Medulla oblongata (tissue), 1 donor: ENCODE measurements at regions not wholly inside any gene's neighbourhood (a gene's known extent, or its start where the extent isn't known, plus 50 kb on each side); places are given as distances from the start of the nearest gene placed in this dataset.
A peak's percentile ranks its signal among the peaks of the same experiment; 100 is the strongest.

Source experiments
- DNase-seq: peaks from one replicate; pipeline ENCODE4 v3.0.0-alpha.2; 2015; ENCODE audit errors: extremely low spot score

DNA sequence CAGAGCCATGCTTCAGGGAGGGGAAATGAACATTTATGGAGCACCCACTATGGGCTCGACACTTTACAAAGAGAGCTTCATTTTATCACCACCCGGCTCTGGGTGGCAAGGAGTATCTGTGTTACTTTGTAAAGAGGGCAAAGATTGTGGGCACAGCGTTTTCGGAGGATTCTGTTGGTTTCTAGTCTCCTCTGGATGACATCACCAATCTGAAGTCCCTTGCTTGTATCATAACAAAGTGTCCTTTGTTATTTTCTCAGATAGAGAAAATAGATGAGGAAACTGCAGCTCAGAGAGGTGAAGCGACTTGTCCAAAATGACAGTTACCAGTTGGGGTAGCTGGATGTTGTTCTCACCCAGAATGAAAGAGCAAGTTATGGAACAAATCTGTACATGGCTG, 162.8 kb downstream of the GLI2 start:
- no peak for DNase-seq

DNA sequence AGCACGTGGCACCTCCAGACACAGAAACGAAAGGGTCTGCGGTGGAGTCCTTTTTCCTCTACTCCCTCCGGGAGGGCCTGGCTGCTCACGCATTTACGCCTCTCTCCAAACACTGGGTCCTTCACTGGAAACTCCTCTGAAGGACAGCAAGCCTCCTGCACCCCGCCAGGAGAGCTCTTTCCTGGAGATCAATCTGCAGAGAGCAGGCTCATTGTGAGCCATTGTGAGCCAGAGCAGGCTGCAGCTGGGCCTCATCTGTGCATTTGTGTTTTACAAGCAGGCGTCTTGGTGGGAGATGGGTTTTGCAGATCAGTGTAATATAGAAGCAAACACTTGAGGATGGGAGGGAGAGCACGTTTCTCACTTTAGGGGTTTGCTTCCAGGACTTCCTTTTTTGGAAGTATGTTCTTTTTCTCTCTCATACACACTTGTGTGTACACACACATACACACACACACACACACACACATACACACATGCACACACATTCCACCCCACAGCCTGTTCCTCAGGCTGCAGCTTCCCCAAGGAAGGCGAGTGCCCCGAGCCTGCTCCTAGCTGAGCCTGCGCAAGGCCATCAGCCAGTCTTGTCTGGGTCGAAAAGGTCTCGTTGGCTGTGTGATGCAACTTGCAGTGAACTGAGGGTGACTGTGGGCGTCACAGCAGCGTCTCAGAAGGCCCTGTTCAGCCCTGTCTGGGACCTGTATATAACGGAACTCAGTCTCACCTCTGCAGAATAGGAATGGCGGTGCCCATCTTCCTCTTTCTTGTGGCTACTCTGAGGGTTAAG, 163.5 kb downstream of the GLI2 start:
- DNase-seq, result no peak

DNA sequence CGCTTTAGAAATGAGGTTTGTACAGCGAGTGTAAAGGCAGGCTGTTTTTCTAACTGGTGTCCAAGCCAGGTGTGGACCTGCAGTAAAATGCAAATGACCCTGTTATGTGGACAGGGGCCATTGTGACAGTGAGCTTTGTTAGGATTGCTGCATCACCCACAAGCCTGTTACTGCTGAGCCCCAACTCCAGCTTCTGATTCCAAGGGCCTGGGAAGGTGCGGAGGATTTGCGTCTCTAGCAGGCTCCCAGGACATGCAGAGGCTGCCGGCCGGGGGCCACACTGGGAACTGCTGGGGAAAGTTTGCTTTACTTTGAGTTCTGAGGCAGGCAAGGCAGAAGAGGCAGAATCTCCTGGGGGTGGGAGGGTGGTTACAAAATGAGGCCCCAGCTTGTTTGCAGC, 164.1 kb downstream of the GLI2 start:
- DNase-seq, result no peak

DNA sequence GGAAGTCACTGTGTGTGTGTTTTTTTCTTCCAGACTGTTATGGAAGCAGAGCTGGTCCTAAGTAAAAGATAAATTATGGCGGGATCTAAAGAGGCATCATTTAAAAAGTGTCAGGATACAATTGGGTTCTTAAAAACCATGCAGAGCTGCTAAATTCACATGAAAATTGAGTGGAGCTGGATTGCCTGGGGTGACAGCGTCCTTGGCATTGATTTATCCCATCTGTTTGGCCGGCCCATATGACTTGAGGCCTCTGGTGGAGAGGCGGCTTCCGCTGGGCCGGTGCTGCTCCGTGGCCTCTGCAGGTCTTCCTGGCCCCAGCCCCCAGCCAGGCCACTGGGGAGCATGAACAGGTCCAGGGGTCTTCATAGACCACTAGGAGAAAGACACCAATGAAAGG, 165.5 kb downstream of the GLI2 start:
- no peak for DNase-seq

DNA sequence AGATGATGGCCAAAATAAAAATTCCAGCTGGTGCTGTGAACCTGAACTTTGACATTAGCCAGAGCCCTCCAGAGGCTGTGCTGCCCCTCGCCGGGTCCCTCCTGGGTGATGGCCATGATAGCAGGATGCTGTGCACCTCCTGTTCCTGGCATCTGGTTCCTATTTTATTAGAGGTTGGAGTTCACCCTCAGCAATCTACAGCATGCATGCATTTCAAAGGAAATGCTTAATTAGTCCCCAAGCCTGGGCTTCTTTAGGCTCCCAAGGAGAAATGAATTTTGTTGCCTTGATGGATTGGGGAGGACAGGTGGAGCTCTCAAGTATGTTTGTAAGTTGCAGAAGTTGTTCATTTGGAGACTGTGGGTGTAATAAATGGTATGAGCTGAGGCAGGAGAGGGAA, 166.9 kb downstream of the GLI2 start:
- DNase-seq, result no peak

DNA sequence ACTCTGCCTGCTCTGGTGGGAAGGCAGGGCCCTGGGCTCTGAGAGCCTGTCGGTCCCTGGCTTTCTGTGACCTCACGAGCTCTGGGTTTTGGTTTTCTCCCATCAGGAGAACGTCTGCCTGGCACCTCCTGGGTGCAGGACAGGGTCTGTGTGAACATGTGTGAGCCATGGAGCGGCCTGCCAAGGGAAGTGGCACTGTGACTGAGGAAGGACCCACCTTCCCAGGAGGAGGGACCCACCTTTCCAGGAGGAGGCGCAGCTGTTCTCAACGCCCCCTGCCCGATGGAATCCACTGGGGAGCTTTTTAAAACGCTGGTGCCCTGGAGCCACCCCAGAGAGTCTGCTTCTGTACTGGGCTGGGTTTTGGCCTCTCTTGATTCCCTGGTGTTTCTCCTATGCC, 168.7 kb downstream of the GLI2 start:
- DNase-seq, result no peak

DNA sequence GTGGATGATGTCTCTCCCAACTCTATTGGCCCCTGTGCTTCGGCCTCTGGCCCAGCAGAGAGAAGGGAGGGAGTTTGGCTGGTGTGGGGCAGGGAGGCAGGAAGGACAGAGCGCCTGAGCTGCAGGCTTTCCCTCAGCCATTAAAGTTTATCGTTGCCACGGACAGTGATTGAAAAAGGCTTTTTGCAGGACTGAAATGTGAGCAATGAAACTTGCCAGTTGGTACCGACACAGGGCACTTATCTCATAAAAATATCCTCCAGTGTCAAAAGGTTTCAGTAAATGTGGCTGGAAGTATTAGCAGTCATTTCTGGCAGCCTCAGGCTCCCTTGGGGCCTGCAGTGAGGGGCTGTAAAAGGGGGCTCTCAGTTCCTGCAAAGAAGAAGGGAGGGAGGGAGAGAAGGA, 169.2 kb downstream of the GLI2 start:
- DNase-seq, result no peak

DNA sequence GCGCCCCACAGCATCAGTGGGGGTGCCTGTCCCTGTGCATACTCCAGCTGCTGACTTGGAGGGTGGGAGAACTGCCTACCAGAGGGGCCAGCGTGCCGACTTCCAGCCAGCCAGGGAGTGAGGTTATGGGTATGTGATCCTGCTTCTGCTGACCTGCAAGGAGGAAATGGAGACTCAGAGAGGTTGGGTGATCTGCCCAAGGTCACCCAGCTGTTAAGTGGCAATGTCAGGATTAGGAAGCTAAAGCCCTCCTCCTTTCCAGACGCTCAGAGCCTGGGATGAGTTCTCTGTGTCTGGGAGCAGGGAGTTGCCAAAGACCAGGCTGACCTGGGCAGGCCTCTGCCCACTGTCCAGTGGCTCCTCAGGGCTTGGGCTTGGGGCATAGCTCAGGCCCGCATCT, 169.6 kb downstream of the GLI2 start:
- DNase-seq, result no peak

DNA sequence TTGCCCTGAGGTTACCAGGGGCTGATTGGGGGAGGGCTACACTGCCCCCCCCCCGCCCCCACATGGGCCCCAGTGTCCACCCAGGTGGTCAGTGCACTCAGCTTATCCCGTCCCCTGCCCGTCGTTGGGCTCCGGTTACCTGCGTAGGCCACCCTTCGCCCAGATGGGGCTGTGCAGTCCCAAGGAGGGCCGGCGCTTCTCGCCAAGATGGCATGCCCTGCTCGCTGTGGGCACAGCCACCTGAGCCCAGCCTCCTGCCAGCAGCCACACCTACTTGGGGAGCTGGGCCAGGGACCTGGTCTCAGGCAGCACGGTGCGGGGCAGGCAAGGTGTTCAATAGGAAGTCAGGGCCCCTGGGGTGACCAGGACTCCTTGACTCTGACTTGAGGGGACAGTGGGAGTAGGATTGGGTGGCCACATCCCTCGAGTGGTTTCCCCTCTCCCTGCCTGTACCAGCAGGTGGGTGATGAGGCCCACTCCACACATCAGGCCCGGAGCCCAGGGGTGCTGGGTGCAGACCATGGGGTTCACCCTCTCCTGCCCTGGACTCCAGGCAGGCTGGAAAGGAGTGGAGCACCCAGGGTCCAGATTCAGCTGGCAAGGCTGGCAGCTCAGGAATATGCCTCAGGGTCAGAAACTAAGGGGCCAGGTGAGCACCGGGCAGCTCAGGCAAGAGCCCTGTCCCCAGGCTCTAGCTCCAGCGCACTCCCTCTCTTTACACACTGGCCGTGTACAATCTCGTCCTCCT, 170.3 kb downstream of the GLI2 start:
- DNase-seq, result no peak

DNA sequence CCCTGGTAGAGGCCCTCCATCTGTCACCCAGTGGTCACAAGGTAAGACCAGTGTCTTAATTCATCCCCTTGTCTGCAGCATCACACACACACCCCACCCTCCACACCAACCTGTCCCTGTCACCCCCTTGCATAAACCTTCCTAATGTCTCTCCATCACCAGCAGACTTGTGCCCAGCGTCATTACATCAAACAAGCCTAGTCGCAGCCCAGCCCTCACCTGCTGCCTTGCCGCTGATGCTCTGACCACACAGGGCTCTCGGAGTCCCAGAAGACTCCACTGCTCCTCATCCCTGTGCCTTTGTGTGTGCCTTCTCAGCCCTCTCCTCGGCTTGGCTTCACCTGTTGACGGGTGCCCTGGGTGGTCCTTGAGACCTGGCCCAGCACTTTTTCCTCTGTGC, 171.2 kb downstream of the GLI2 start:
- DNase-seq, result no peak

DNA sequence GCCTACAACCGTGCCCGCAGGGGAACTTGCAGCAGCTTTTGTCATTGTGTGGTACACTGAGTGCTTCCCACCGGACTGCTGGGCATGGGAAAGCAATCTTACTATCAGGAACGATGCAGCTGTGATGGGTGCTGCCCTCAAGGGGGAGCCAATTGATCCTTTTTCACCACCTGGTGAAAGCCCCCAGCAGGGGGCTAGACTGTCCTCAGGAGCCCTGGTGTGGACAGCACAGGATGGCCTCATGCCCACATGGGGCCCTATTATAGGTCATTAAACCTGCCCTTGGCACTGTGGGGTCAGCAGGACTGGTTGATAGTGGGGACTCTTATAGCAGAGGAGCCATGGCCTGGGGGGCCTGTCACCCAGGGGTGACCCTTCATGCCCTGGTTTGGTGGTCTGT, 172.2 kb downstream of the GLI2 start:
- DNase-seq, result no peak

DNA sequence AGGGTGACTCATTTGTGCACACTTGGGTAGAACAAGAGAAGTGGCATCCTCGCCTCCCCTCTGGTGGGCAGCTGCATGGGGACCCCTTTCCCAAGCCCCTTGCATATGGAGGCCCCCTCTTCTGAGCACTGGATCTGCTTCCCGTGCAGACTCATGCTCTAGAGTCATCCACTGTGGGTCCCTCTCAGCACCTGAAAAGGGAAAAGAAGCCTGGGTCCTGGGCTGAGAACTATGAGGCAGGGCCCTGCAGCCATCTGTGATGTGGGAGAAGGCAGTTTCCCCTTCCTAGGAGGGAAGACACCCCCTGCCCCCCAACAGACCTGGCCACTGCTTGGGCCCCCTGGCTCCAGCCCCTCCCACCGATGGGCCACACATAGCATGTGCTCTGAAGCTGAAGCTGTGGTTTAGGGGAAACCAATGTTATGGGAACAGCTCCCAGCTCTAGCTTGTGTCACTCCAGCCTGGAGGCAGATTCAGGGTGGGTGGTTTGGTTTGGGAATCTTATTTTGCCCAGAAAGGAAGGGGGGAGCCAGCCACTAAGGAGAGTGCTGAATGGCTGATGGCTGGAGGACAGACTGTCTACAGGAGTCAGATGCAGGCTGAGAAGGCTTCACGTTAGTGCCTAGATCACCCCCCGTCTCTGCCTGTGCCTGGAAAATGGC, 172.8 kb downstream of the GLI2 start:
- no peak for DNase-seq

DNA sequence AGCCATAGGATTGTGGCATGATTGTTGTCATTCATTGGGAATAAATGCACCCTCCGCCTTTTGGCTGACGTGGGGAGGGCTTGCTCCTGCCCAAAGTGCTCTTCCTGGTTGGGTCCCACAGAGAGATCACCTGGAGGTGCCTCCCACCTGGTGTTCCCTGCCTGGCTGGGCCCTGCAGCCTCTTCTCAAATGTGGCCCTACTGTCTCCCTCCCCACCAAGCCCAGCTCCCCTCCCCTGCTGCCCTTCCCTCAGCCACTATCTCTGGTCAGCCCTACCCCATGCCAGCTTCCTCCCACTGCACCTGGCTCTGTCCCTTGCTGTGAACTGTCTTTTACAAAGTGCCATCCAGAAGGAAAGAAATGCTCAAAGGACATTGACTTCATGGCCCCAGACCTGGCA, 173.4 kb downstream of the GLI2 start:
- no peak for DNase-seq

DNA sequence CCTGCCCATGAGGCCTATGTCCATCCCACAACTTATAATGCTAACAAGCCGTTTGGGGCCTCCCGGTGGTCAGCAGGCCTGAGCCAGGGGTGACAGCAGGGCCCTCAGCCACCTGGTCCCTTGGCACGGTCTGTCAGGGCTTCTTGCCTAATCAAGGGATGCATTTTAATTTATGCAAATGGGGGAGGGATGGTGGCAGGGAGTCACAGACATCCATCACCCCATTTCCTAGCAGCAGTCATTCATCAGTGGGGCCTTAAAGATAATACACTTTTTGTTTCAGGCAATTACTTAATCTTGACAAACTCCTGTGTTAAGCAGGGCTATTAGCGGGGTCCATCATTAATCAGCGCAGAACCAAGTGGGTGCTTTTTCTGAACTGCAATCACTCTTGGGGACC, 174.5 kb downstream of the GLI2 start:
- DNase-seq, result no peak

DNA sequence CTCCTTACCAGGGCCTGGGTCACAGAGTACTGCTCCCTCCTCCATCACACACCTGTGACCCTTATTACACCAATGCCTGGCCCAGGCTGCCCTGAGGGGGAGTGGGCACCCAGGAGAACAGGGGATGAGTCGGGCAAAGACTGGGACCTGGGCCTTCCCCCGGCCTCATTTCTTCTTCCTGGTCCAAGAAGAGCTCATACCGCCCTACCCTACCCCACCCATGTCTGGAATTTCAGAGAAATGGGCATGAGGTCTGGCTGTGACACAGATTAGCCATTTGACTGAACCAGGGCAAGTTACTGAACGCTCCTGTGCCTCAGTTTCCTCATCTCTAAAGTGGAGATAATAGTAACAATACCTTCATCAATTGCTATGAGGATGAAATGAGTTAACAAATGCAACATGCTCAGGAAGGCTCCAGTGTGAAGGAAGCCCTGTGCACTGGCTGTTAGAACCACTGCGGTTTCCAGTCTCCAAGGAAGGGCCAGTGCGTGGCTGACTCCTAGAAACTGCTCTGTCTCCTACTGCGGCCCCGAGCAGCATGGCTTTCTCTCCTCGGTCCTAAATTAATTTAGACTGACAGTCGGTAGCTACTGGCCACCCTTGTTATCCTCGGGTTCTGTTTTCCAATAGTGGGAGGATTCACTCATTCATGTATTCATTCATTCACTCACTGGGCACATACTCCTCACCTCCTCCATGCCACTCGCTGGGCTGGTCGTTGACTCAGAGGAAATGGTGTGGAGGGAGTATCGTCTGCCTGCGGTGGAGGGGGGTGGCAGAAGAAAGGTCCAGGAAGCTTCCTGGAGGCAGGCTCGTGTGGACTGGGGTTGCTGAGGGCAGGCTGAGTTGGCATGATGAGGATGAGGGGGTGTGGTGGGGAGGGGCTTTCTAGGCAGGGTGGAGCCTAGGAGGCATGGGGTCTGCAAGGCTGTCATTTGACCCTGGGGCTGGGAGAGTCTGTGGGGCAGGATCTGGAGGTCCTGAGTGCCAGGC, 175.6 kb downstream of the GLI2 start:
- DNase-seq, result no peak

DNA sequence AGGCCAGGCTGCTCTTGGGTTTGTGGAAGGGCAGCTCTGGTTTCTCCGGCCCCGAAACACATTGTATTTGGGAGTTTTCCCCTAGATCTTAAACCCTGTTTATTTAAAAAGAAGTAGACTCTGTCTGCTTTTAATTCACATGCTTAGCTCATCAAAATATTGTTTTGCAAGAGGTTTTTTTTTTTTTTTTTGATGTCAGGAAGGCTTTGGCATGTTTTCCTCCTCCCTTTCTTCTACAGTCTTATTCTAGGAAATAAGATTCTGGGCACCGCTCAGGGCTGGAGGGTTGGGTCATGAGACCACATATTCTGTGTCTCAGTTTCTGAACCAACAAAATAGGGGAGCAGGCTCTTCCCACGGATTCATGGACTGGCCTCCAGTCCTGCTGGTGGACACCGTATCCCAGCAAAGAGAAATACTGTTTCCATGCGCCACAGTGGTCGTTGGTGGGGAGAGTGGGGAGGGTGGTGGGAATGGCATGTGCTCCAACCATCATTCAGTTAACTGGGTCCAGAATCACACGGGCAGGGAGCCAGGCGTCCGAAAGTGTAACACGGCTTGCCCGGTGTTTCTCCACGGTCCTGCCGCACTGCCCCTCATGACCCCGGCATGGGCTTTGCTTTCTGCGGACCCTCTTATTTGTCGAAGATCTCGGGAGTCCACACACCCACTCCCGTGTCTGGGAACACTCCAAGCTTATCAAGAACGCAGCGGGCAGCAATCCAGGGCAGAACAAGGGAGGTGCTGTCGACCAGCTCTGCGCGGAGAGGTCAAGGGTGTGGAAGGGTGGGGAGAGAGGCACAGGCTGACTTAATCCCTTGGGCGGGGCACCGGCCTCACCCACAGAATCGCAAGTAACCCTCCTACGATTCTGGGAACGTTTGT, 176.7 kb downstream of the GLI2 start:
- peak; percentile 70 for DNase-seq

DNA sequence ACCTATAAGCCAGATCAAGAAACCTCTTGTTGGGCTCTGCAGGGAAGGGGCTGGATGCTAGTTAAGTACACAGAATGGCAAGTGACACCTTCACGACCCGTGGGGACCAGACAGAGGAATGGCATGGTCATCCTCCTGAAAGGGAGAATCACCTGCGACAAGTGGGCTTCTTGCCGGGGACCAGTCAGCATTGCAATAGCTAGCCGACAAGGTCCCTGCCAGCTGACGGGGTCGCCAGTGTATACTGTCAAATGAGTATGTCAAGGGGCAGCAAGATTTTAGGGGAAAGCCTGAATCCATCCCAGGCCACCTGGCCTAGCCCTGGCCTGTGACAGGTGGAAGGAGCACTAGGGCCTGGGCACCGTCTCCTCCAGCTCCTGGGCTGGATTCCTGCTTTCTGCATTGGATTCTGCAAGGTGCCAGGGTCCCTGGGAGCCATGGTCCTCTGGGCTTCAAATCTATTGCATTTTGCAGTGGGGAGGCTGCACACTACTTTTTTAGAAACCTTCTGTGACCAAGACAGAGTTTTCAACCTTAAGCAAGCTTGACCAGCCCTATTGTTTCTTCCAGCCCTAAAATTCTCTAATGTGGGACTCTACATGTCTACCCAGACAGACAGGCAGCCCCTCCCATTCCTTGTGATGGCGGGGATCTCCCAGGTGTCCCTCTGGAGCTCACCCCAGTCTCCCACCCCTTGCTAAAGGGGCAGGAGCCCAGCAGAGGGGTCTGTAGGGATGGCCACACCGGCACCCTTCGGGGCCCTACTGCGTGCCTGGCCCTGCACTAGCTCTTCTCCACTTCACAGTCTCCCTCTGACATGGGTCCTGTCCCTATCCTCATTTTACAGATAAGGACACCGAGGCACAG, 178.5 kb downstream of the GLI2 start:
- no peak for DNase-seq

DNA sequence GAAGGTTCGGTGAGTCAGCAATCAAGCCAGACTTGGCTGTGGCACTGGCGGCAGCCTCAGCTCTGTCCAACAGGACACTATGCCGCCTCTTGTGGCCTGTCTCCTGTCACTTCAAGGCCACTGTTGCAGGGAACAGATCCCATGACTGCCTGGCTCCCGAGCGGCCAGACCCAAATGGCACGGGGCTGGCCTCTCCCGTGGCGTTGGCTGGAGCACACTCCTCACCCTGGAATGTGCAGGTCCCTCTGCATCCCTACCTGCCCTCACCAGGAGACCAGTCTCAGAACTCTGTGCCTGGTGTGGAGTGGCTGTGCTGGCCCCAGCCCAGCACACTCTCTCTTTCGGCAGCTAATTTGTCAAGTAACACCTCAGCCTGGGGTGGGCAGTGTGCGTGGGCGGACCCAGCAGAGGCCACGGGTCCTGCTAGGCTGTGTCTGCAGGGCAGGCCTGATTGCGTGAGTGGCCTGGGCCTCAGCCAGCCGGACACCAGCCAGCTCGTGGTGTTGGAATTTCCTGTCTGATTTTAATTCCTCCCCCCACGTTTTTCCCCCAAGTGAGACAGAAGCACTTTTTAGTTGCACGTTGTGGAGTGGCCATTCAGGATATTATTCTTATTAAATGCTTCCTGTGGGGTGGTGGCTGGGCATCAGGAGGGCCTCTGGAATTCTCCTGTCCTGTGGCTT, 179.3 kb downstream of the GLI2 start:
- DNase-seq, result peak; percentile 45

DNA sequence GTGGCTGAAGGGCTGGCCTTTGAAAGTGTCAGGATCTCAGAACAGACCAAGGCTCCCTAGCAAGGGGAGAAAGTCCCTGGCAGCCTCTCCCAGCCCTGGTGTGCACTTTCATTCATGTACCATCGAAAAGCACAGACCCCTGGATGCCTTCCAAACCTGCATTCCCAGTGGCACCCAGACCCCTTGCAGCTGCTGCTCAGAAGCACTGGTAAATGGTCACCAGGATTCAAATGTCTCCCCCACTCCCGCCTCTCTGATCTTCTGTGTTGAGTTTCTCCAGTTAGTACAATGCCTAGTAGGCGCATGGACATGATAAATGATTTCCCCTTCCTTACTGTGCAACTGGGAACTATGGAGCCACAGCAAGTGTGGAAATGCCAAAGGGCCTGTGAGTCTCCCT, 180.0 kb downstream of the GLI2 start:
- no peak for DNase-seq
